GM20000 (cell line): ENCODE measurements at regions not wholly inside any gene's neighbourhood (a gene's known extent, or its start where the extent isn't known, plus 50 kb on each side); places are given as distances from the start of the nearest gene placed in this dataset.

Source experiments
- DNase-seq: peaks from one replicate; pipeline ENCODE4 v3.0.0; 2012; ENCODE audit warnings: low spot score
- TF ChIP-seq, protein P1 (sequence below): IDR thresholded peaks from 2 replicates; pipeline ENCODE4 v1.5.1; 2012; ENCODE audit warnings: mild to moderate bottlenecking, control low read depth; ENCODE audit errors: extremely low read depth, missing control alignments

DNA sequence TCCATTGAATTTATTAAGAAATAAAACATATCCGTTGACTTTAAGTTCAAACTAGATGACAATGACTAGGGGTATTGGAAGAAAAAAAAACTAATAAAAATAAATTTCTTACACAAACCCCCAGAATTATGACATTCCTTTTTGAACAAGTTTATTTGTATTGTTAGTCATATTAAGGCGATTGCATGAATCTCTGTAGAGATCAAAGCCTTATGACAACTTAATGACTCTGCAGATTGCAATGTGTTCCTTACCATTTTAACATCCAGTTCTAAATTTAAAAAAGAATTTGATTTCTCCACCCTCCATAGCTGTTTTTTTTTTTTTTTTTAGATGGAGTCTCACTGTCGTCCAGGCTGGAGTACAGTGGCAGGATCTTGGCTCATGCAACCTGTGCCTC is 189.8 kb upstream of the CEP162 start:
- no peak for DNase-seq
- TF ChIP-seq, protein P1, sequence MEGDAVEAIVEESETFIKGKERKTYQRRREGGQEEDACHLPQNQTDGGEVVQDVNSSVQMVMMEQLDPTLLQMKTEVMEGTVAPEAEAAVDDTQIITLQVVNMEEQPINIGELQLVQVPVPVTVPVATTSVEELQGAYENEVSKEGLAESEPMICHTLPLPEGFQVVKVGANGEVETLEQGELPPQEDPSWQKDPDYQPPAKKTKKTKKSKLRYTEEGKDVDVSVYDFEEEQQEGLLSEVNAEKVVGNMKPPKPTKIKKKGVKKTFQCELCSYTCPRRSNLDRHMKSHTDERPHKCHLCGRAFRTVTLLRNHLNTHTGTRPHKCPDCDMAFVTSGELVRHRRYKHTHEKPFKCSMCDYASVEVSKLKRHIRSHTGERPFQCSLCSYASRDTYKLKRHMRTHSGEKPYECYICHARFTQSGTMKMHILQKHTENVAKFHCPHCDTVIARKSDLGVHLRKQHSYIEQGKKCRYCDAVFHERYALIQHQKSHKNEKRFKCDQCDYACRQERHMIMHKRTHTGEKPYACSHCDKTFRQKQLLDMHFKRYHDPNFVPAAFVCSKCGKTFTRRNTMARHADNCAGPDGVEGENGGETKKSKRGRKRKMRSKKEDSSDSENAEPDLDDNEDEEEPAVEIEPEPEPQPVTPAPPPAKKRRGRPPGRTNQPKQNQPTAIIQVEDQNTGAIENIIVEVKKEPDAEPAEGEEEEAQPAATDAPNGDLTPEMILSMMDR, result no peak

DNA sequence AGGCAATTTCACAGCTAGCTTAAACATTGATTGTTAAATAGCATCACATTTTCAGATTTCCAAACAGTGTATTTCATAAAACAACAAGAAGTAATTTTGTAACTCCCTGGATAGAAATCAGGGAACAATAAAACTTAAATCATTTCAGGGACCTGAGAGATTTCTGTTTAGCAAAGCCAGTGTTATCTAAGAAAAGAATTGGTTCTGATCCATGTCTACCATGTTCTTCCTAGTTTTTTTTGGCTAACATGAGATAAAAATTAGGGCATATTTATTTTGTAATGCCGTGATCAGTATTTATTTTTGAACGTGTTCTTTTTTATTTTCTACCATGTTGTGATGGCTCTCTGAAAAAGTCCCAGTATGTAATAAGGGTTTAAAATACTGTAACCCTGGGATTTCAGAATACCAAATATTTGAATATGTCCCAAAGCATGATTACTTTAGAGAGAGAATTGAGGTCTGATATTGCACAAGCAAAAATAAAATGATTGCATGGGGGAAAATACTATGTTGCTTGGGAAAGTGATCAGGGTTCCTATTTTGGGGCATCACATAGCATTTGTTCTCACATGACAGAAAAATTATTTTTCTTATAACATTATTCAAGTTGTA is 188.7 kb upstream of the CEP162 start:
- DNase-seq, result no peak
- TF ChIP-seq, protein P1, result no peak

DNA sequence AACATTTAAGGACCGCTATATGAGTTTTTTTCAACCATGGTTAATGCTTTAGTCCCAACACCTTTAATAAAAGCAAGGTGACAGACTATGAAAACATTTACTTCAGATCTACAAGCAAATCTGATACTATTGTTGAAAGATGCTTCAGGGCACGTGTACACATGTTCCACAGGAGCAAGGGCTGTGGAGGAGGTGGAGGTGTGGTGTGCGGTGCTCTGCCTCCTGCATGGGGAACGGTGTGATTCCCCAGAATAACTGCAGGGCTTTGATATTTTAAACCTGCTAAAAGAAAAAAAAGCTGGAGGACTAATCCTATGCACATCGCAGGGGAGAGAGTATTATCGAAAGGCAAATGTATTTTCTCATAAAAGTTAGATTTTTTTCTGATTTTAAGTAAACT is 188.1 kb upstream of the CEP162 start:
- no peak for DNase-seq
- TF ChIP-seq, protein P1, result no peak

DNA sequence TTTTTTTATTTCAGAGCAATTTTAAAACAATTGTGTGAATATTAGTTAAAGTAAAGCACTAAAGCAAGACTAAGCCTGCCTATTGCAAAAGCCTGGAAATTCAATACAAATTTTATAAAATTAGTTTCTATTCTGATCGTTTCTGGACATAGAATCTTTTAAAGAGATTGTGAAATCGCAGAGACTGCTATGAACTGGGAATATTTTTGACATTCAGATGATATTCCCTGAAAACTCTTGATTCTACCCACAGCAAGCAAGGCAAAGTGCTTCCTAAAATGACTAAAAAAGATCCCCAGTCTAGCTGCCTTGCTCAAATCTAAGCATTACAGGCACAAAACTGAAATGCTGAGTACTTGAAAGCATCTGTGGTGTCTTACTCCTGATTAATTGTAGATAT is 187.6 kb upstream of the CEP162 start:
- no peak for DNase-seq
- TF ChIP-seq, protein P1, result no peak

DNA sequence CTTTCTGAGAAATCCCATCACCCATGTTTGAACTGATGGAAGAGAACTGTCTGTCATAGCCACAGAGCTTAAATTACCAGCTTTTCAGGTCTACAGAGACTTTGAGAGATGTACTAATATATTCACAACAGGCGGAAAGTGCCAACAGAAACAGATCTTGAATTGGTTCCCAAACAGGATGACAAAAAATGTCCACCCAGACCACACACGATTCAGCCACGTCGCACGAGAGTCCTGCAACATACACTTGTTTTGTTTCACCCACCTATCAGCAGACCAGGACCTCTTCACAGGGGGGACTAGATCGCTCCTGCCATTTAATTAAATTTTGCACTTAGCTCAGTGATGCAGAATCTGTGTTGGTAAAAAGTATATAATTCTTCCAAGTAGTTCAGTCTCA is 187.1 kb upstream of the CEP162 start:
- TF ChIP-seq, protein P1, result no peak
- no peak for DNase-seq

DNA sequence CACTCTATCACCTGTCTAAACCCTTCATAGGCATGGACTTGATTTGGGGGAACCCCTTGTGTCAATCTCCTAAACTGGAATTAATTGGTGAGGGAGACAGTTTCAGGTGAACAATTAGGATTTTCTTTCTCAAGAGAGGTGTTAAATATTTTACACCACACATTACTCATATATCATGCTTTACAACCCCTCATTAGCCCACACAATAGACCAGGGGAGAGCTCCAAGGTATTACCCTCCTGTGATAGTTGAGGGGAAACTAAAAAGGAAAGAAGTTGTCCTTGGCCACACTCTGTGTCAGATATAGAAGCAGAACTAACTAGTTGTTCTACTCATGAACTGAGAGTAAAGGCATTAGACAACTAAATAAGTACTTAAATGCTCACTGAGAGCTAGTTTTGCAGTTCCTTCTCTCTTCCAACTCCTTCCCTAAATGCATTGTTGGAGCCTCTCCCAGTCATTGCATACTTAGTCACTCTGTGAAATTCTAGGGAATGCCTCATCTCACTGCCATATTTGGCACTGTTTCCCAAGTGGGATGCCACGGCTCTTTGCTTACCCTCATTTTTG is 183.7 kb upstream of the CEP162 start:
- TF ChIP-seq, protein P1, result no peak
- no peak for DNase-seq

DNA sequence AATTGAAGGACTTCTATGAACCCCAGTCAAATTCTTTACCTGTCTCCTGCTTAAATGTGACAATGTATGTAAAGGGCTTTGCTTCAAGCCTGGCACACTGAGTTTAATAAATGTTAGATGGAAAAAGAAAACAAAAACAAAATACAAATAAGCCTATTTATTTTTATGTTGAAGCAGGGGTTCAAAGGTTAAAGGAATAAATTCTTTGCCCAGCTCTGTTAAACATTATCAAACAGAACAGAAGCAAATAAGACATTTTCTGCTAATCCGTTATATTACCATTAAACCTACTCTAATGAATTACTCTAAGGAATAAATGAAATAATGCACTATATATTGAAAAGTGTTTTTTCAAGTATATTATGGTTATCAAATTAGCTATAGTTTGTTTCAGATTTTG is 182.5 kb upstream of the CEP162 start:
- TF ChIP-seq, protein P1, result no peak
- no peak for DNase-seq
